ENCODE measurements at regions not wholly inside any gene's neighbourhood (a gene's known extent, or its start where the extent isn't known, plus 50 kb on each side); places are given as distances from the start of the nearest gene placed in this dataset.

GRCh38 chr6:110549277-110549676 lies 72.9 kb upstream of the SLC22A16 start:
- no peaks in the 10 kb centered on the region for H3K4me1 ChIP-seq (ENCODE audit: control insufficient read depth, insufficient read depth, low read length)

GRCh38 chr6:110548110-110548847 lies 71.9 kb upstream of the SLC22A16 start:
- Histone ChIP-seq H3K27ac (ENCODE audit: low read depth, low read length) (no peak overlapping the region), H3K4me3 (ENCODE audit: low read depth, low read length) (no peak overlapping the region), H3K9me3 (ENCODE audit: control insufficient read depth, insufficient read depth, low read length) (peaks cover 4% of the 10 kb centered on the region), H3K4me1 (ENCODE audit: control insufficient read depth, insufficient read depth, low read length) (peaks cover under 1% of the 10 kb centered on the region), H3K27me3 (ENCODE audit: control insufficient read depth, insufficient read depth, low read length) (no peaks in the 10 kb centered on the region), H3K36me3 (ENCODE audit: control insufficient read depth, insufficient read depth, low read length) (no peaks in the 10 kb centered on the region)
- peak in 1 of 6 donors; percentile 57 for DNase-seq (ENCODE audit: low read depth in 4 of 6, low spot score in 6 of 6)
- 80% methylated on average over 1 of the region's 3 CpGs for WGBS (ENCODE audit: insufficient coverage)

More at GRCh38 chr6:110549277-110549676, 72.9 kb upstream of the SLC22A16 start:
- no peaks in the 10 kb centered on the region for H3K36me3 ChIP-seq (ENCODE audit: control insufficient read depth, insufficient read depth, low read length)
- H3K9me3 ChIP-seq (ENCODE audit: control insufficient read depth, insufficient read depth, low read length), result peaks cover 4% of the 10 kb centered on the region
- no peak overlapping the region for H3K27ac ChIP-seq (ENCODE audit: low read depth, low read length)
- DNase-seq (ENCODE audit: low read depth in 4 of 6, low spot score in 6 of 6), result no peak
- WGBS (ENCODE audit: insufficient coverage), result 100% methylated on average over 2 of the region's 5 CpGs
- no peaks in the 10 kb centered on the region for H3K27me3 ChIP-seq (ENCODE audit: control insufficient read depth, insufficient read depth, low read length)
- no peak overlapping the region for H3K4me3 ChIP-seq (ENCODE audit: low read depth, low read length)

- no peak for DNase-seq (ENCODE audit: low read depth in 4 of 6, low spot score in 6 of 6)
- peaks cover 7% of the 10 kb centered on the region for H3K4me1 ChIP-seq (ENCODE audit: control insufficient read depth, insufficient read depth, low read length)
- H3K27ac ChIP-seq (ENCODE audit: low read depth, low read length), result no peak overlapping the region
- H3K27me3 ChIP-seq (ENCODE audit: control insufficient read depth, insufficient read depth, low read length), result no peaks in the 10 kb centered on the region
- H3K4me3 ChIP-seq (ENCODE audit: low read depth, low read length), result no peak overlapping the region
- peaks cover 2% of the 10 kb centered on the region for H3K9me3 ChIP-seq (ENCODE audit: control insufficient read depth, insufficient read depth, low read length)
- 100% methylated on average over 1 of the region's 1 CpG for WGBS (ENCODE audit: insufficient coverage)
- H3K36me3 ChIP-seq (ENCODE audit: control insufficient read depth, insufficient read depth, low read length), result no peaks in the 10 kb centered on the region
Measured at GRCh38 chr6:110547266-110547964, 71.0 kb upstream of the SLC22A16 start.

- H3K4me1 ChIP-seq (ENCODE audit: control insufficient read depth, insufficient read depth, low read length), result peaks cover 16% of the 10 kb centered on the region
- no peaks in the 10 kb centered on the region for H3K36me3 ChIP-seq (ENCODE audit: control insufficient read depth, insufficient read depth, low read length)
- no peaks in the 10 kb centered on the region for H3K27me3 ChIP-seq (ENCODE audit: control insufficient read depth, insufficient read depth, low read length)
- WGBS (ENCODE audit: insufficient coverage), result 90% methylated on average over 5 of the region's 11 CpGs
- H3K9me3 ChIP-seq (ENCODE audit: control insufficient read depth, insufficient read depth, low read length), result no peaks in the 10 kb centered on the region
- DNase-seq (ENCODE audit: low read depth in 4 of 6, low spot score in 6 of 6), result no peak
- no peak overlapping the region for H3K27ac ChIP-seq (ENCODE audit: low read depth, low read length)
- no peak overlapping the region for H3K4me3 ChIP-seq (ENCODE audit: low read depth, low read length)
Measured at GRCh38 chr6:110545081-110545872, 68.9 kb upstream of the SLC22A16 start.

- H3K4me3 ChIP-seq (ENCODE audit: low read depth, low read length), result no peak overlapping the region
- no peaks in the 10 kb centered on the region for H3K9me3 ChIP-seq (ENCODE audit: control insufficient read depth, insufficient read depth, low read length)
- WGBS (ENCODE audit: insufficient coverage), result 91% methylated on average over 2 of the region's 5 CpGs
- no peaks in the 10 kb centered on the region for H3K27me3 ChIP-seq (ENCODE audit: control insufficient read depth, insufficient read depth, low read length)
- H3K27ac ChIP-seq (ENCODE audit: low read depth, low read length), result no peak overlapping the region
- no peak for DNase-seq (ENCODE audit: low read depth in 4 of 6, low spot score in 6 of 6)
- peaks cover 16% of the 10 kb centered on the region for H3K4me1 ChIP-seq (ENCODE audit: control insufficient read depth, insufficient read depth, low read length)
- no peaks in the 10 kb centered on the region for H3K36me3 ChIP-seq (ENCODE audit: control insufficient read depth, insufficient read depth, low read length)
Measured at GRCh38 chr6:110544472-110544871, 68.1 kb upstream of the SLC22A16 start.

- Histone ChIP-seq H3K27me3 (ENCODE audit: control insufficient read depth, insufficient read depth, low read length) (no peaks in the 10 kb centered on the region), H3K36me3 (ENCODE audit: control insufficient read depth, insufficient read depth, low read length) (no peaks in the 10 kb centered on the region), H3K4me3 (ENCODE audit: low read depth, low read length) (no peak overlapping the region), H3K27ac (ENCODE audit: low read depth, low read length) (no peak overlapping the region), H3K9me3 (ENCODE audit: control insufficient read depth, insufficient read depth, low read length) (no peaks in the 10 kb centered on the region), H3K4me1 (ENCODE audit: control insufficient read depth, insufficient read depth, low read length) (peaks cover 16% of the 10 kb centered on the region)
- WGBS (ENCODE audit: insufficient coverage), result 97% methylated on average over 3 of the region's 5 CpGs
- no peak for DNase-seq (ENCODE audit: low read depth in 4 of 6, low spot score in 6 of 6)
Measured at GRCh38 chr6:110543106-110543505, 66.7 kb upstream of the SLC22A16 start.

- no peaks in the 10 kb centered on the region for H3K27me3 ChIP-seq (ENCODE audit: control insufficient read depth, insufficient read depth, low read length)
- no peak overlapping the region for H3K4me3 ChIP-seq (ENCODE audit: low read depth, low read length)
- peaks cover 16% of the 10 kb centered on the region for H3K4me1 ChIP-seq (ENCODE audit: control insufficient read depth, insufficient read depth, low read length)
- WGBS (ENCODE audit: insufficient coverage), result 79% methylated on average over 4 of the region's 11 CpGs
- H3K9me3 ChIP-seq (ENCODE audit: control insufficient read depth, insufficient read depth, low read length), result no peaks in the 10 kb centered on the region
- no peak overlapping the region for H3K27ac ChIP-seq (ENCODE audit: low read depth, low read length)
- H3K36me3 ChIP-seq (ENCODE audit: control insufficient read depth, insufficient read depth, low read length), result no peaks in the 10 kb centered on the region
- DNase-seq (ENCODE audit: low read depth in 4 of 6, low spot score in 6 of 6), result no peak
Measured at GRCh38 chr6:110542311-110543024, 66.1 kb upstream of the SLC22A16 start.

GRCh38 chr6:110541701-110542309 lies 65.4 kb upstream of the SLC22A16 start:
- Histone ChIP-seq H3K4me1 (ENCODE audit: control insufficient read depth, insufficient read depth, low read length) (peaks cover 16% of the 10 kb centered on the region), H3K36me3 (ENCODE audit: control insufficient read depth, insufficient read depth, low read length) (no peaks in the 10 kb centered on the region), H3K27me3 (ENCODE audit: control insufficient read depth, insufficient read depth, low read length) (no peaks in the 10 kb centered on the region), H3K4me3 (ENCODE audit: low read depth, low read length) (no peak overlapping the region), H3K27ac (ENCODE audit: low read depth, low read length) (peak overlapping the region; percentile 53), H3K9me3 (ENCODE audit: control insufficient read depth, insufficient read depth, low read length) (no peaks in the 10 kb centered on the region)
- peak in 2 of 6 donors; percentile 27 to 58 for DNase-seq (ENCODE audit: low read depth in 4 of 6, low spot score in 6 of 6)
- WGBS (ENCODE audit: insufficient coverage), result 42% methylated on average over 2 of the region's 5 CpGs

Data from spinal cord (tissue), 9 donors.